AG08395 (cell line): ENCODE measurements at regions not wholly inside any gene's neighbourhood (a gene's known extent, or its start where the extent isn't known, plus 50 kb on each side); places are given as distances from the start of the nearest gene placed in this dataset.

ENCODE experiments used
- DNase-seq: peaks from one replicate; pipeline ENCODE4 v3.0.0; 2012; ENCODE audit warnings: mixed read lengths, low spot score

- DNase-seq = no peak
These were observed 75.4 kb downstream of the CDC7 start for GRCh38 chr1:91575909-91576519.

GRCh38 chr1:91578320-91579109, 77.9 kb downstream of the CDC7 start:
- no peak for DNase-seq

- no peak for DNase-seq
These were observed 79.1 kb downstream of the CDC7 start for GRCh38 chr1:91579658-91580228.

GRCh38 chr1:91582431-91582921, 81.8 kb downstream of the CDC7 start:
- peak; percentile 92 for DNase-seq

DNA sequence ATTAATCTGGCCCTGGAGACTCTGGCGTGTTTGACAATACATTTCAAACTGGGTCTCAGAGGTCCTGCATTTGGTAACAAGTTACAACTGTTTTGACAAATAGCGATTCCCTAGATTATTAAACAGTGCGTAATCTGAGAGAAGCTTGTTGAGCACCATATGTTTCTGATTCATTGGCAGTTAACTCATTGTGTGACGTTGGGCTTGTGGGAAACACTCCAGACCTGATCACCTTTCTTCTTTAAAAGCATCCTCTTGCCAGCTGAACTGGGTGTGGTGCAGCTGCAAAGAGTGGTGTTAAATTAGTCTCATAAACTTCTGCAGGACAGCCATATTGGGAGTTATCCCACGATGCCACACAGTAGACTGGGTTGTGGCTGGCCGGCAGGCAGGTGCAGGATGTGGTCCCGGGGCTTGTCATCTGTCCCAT, 82.7 kb downstream of the CDC7 start:
- DNase-seq = peak; percentile 52

DNA sequence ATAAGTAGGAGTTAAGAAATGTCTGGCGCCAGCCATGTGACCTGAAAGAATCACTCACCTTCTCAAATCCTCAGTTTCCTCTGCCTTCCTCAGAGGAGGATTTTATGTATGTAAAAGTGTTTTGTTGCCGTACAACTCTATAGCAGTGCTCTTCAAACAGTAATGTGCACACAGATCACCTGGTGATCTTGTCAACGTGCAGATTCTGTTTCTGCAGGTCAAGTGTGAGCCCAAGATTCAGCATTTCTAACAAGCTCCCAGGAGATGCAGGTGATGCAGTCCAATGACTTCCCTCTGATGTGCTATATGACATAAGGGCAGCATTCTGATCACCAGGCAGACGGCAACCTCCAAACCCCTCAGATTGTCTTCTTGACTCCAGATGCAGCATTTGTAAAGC, 83.7 kb downstream of the CDC7 start:
- DNase-seq = no peak

GRCh38 chr1:91584878-91585277, 84.2 kb downstream of the CDC7 start:
- DNase-seq = no peak

DNA sequence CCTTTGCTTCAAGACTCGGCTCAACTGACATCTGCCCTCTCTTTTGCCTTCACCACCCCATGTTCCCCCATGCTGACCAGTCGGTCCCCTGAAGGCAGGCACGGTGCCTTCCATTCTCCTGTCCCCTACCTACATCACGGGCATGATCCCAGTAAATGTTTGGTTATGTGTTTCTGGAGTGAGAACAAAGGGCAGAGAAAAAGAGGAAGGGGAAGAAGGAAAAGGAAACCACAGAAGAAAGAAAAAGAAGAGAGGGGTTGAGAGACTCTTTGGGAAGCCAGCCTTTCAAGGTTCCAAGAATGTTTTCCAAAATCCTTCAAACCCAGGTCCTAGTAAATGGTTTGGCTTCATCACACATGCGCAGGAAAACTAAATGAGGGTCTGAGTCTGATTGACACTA, 84.9 kb downstream of the CDC7 start:
- DNase-seq = no peak

- no peak for DNase-seq
These were observed 85.3 kb downstream of the CDC7 start for GRCh38 chr1:91585982-91586381.

DNA sequence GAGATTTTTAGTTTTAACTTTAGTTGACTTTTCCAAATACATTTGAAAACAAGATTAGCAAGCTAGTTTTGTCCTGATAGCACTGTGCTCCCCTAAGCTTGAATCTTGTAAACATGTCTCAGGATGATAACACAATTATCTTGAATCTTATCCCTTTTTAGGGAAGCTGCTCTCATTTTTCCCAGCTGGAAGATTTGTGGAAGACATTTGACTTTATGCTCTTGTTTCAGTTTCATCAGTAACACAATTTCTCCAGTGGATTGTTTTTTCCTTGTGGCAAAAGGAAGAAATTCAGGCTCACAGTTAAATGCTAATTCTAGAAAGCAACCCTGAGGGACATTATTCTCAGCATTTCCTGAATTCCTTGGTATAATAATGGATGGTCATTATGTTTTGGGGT, 88.8 kb downstream of the CDC7 start:
- no peak for DNase-seq

DNA sequence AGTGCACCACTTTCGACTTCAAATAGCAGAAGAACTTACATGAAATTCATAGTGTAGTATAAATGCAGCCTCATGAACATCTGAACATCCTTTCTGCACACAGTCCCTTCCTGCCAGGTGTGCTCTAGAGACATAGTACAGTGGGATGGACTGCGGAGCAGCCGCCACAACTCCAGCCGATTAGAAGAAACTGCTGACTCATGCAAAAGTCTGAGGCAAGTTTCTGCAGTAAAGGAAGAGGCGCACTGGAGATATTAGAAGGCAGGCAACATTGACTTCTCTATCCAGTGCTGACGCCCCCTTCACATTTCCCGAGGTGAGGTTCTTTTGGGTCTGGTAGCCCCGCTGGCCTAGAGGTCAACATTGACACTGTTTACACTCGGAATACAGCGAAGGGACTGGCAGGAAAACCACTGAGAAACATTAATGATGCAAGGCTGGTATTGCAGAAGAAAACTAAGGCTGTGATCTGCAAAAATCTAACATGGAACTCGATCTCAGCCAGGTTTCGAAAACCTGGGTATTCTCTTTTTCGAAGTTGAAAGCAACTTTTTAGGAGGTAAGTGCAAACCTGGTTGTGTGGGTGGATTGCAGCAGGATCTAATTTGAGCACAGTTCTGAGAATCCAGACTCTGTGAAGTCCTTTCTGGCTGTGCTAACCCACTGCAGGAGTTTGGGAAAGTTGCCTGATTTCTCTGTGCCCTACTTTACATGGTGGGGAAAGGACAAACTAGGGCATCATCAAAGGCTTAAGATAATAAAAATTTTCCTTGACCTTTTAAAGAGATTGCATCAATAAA, 90.7 kb downstream of the CDC7 start:
- no peak for DNase-seq

GRCh38 chr1:91592716-91593477, 92.2 kb downstream of the CDC7 start:
- no peak for DNase-seq

GRCh38 chr1:91594383-91595055, 93.9 kb downstream of the CDC7 start:
- no peak for DNase-seq

DNA sequence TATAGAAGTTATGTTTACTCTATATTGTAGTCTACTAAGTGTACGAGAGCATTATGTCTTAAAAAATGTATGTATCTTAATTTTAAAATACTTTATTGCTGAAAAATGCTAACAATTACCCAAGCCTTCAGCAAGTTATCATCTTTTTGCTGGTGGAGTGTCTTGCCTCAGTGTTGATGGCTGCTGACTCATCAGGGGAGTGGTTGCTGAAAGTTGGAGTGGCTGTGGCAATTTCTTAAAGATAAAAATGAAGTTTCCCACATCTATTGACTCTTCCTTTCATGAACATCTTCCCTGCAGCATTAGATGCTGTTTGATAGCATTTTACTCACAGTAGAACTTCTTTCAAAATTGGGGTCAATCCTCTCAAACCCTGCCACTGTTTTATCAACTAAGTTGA, 95.8 kb downstream of the CDC7 start:
- no peak for DNase-seq

DNA sequence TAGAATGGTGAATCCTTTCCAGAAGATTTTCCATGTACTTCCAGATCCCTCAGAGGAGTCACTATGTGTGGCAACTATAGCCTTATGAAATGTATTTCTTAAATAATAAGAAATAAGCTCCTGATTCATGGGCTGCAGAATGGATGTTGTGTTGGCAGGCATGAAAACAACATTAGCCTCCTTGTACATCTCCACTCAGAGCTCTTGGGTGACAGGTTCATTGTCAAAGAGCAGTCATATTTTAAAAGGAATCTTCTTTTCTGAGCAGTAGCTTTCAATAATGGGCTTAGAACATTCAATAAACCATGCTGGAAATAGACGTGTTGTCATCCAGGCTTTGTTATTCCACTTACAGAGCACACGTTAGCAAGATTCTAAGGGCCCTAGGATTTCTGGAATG, 96.6 kb downstream of the CDC7 start:
- DNase-seq = no peak

DNA sequence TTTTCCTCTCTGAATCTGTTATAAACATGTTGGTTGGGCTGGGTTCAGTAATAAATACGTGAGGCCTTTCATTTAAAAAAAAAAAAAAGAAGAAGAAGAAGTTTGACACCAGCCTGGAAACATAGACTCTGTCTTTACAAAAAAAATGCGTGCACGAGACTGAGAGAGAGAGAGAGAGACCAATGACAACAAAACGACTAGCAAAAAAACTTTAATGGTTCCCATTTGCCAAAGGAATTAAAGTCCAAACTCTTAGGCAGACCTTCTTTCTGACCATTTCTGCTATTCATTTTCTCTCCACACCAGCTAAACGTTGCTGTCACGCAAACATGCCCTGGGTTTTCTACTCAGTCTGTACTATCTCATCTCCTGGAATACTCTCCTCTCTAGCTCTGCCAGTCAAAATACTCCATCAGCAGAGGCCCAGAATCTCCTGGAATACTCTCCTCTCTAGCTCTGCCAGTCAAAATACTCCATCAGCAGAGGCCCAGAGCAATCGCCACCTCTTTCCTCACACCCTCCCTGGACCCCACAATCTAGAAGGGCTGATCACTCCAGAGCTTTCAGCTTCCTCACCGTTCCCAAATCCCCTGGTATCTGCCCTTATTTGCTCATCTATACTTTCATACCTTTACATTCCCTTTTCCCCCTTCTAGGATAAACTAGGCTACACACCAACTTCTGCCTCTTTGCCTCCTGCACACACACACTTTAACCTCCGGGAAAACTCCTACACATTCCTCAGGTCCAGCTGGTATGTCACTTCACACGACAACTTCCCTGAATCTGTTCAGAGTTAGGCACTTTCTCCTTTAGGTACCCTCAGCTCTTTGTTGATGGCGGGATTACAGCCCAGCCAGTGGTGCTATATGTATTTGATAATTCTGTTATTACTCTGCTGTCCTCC, 100.0 kb downstream of the CDC7 start:
- no peak for DNase-seq

DNA sequence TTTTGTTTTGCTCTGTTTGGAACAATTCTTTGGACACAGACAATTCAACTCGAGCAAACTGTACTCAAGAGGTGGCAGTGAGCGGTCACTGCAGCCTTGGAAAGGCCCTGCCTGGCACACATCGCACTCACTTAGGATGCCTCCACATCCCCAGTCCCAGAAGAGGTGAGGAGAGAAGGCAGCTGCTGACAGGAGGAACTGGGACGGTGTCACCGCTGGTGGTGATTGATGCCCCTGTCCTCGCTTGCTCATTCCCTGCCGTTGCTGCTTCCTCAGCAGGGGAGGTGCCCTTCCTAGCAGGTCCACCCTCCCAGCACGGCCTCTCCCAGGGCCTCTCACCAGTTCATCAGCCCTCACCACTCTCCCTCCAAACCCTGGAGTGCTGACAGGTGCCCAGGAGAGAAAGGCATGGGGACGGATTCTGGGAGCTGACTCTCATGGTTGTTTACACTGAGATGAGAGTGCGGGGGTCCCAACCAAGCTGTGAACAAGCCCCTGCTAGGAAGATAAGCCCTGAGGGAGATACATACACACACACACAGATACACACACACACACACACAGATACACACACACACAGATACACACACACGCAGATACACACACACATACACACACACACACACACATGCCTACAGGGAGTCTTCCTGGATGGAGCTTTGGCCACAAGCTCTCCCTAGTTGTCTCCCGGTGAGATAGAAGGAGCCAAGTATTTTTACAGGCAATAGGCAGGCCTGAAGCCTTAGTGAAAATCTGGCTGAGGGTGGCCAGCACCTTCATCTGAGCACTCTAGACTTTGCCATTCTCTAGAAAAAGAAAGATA, 101.1 kb downstream of the CDC7 start:
- DNase-seq = no peak

- no peak for DNase-seq
These were observed 102.8 kb downstream of the CDC7 start for GRCh38 chr1:91603409-91603808.

- no peak for DNase-seq
These were observed 104.0 kb downstream of the CDC7 start for GRCh38 chr1:91604632-91605031.
